Tibial nerve (tissue), 4 donors: ENCODE measurements at regions not wholly inside any gene's neighbourhood (a gene's known extent, or its start where the extent isn't known, plus 50 kb on each side); places are given as distances from the start of the nearest gene placed in this dataset.

Source experiments
- CTCF ChIP-seq, 5 experiments: fragments of 200-600 bp in 3 of 5; fragments of 450-650 bp in 2 of 5; sonication (generic) in 3 of 5; IDR thresholded peaks; one replicate each; pipeline ENCODE4 v1.5.1; 2016 to 2019; ENCODE audit warnings: antibody characterized with exemption in 5 of 5, mild to moderate bottlenecking in 3 of 5, moderate library complexity in 2 of 5
- EP300 ChIP-seq, 2 donors: sonication (generic); formaldehyde crosslinking; IDR thresholded peaks; one replicate each; pipeline ENCODE4 v1.6.1; 2017; ENCODE audit warnings: antibody characterized with exemption in 2 of 2, mild to moderate bottlenecking in 1 of 2
- POLR2A ChIP-seq, 2 donors: fragments of 450-650 bp; IDR thresholded peaks; one replicate each; pipeline ENCODE4 v1.6.1; 2017; ENCODE audit warnings: antibody characterized with exemption in 2 of 2, mild to moderate bottlenecking in 2 of 2, moderate library complexity in 2 of 2

- TF ChIP-seq POLR2A (IDR thresholded peaks at IDR 0.05) (no peak), EP300 (IDR thresholded peaks at IDR 0.05) (no peak), CTCF (IDR thresholded peaks at IDR 0.05) (no peak)
Observed at GRCh38 chr20:60762386-60762785, 489.7 kb upstream of the CDH4 start.
